Neural progenitor cell (in vitro differentiated cells): ENCODE measurements at regions not wholly inside any gene's neighbourhood (a gene's known extent, or its start where the extent isn't known, plus 50 kb on each side); places are given as distances from the start of the nearest gene placed in this dataset.

ENCODE experiments used
- DNase-seq: peaks from one replicate; pipeline ENCODE4 v3.0.0-alpha.2; 2016; ENCODE audit warnings: low spot score
- H2AFZ ChIP-seq: fragments of 200-600 bp; sonication (generic); replicated peaks from 2 replicates; pipeline ENCODE4 v1.6.1; 2016; ENCODE audit warnings: antibody characterized with exemption
- H3F3A ChIP-seq: fragments of 200-600 bp; sonication (generic); 2 replicates; pipeline ENCODE4 v1.6.1; 2016; ENCODE audit warnings: antibody characterized with exemption, low read depth
- H3K27ac ChIP-seq: fragments of 200-600 bp; sonication (generic); 2 replicates; pipeline ENCODE4 v1.5.1; 2016; ENCODE audit warnings: mild to moderate bottlenecking
- H3K27me3 ChIP-seq: fragments of 200-600 bp; sonication (generic); 2 replicates; pipeline ENCODE4 v1.6.1; 2016; ENCODE audit warnings: mild to moderate bottlenecking, moderate library complexity
- H3K36me3 ChIP-seq: fragments of 200-600 bp; sonication (generic); 2 replicates; pipeline ENCODE4 v1.5.1; 2016
- H3K4me1 ChIP-seq: fragments of 200-600 bp; sonication (generic); 2 replicates; pipeline ENCODE4 v1.6.1; 2016; ENCODE audit warnings: mixed run types
- H3K4me2 ChIP-seq: fragments of 200-600 bp; sonication (generic); 2 replicates; pipeline ENCODE4 v1.6.1; 2016
- H3K4me3 ChIP-seq: fragments of 200-600 bp; sonication (generic); 2 replicates; pipeline ENCODE4 v1.5.1; 2016
- H3K79me2 ChIP-seq: fragments of 200-600 bp; sonication (generic); 2 replicates; pipeline ENCODE4 v1.6.1; 2016; ENCODE audit warnings: low read depth
- H3K9ac ChIP-seq: fragments of 200-600 bp; sonication (generic); 2 replicates; pipeline ENCODE4 v1.6.1; 2016
- H3K9me3 ChIP-seq: fragments of 200-600 bp; sonication (generic); 2 replicates; pipeline ENCODE4 v1.5.1; 2016; ENCODE audit warnings: low read depth
- H4K20me1 ChIP-seq: fragments of 200-600 bp; sonication (generic); 2 replicates; pipeline ENCODE4 v1.6.1; 2016; ENCODE audit warnings: low read depth
- H3K27ac Mint-ChIP-seq: 3 replicates; pipeline ENCODE4 v1.8.0; 2021; ENCODE audit warnings: mixed read lengths
- H3K27me3 Mint-ChIP-seq: 2 replicates; pipeline ENCODE4 v1.8.0; 2022; ENCODE audit warnings: low read depth, mild to moderate bottlenecking, inconsistent platforms, moderate library complexity, mixed read lengths; ENCODE audit not compliant: insufficient read depth
- H3K36me3 Mint-ChIP-seq: 3 replicates; pipeline ENCODE4 v1.8.0; 2021; ENCODE audit warnings: mixed read lengths
- H3K4me1 Mint-ChIP-seq: 3 replicates; pipeline ENCODE4 v1.8.0; 2021; ENCODE audit warnings: mixed read lengths
- H3K4me3 Mint-ChIP-seq: 3 replicates; pipeline ENCODE4 v1.8.0; 2021; ENCODE audit warnings: mild to moderate bottlenecking, moderate library complexity, mixed read lengths
- H3K9me3 Mint-ChIP-seq: 3 replicates; pipeline ENCODE4 v1.8.0; 2020; ENCODE audit warnings: mixed read lengths
- CTCF ChIP-seq: fragments of 200-600 bp; sonication (generic); IDR thresholded peaks from 2 replicates; pipeline ENCODE4 v1.5.1; 2017; ENCODE audit warnings: antibody characterized with exemption, mild to moderate bottlenecking
- EZH2 ChIP-seq: fragments of 200-600 bp; sonication (generic); IDR thresholded peaks from 2 replicates; pipeline ENCODE4 v1.6.1; 2017; ENCODE audit warnings: antibody characterized with exemption, mild to moderate bottlenecking, moderate library complexity
- EZH2phosphoT487 ChIP-seq: fragments of 200-600 bp; sonication (generic); IDR thresholded peaks from 2 replicates; pipeline ENCODE4 v1.6.1; 2017; ENCODE audit warnings: antibody characterized with exemption

- H3F3A ChIP-seq: no peaks in the 10 kb centered on the region
- H3K27me3 ChIP-seq: no peaks in the 10 kb centered on the region
- no peak overlapping the region for H3K4me3 ChIP-seq
- H4K20me1 ChIP-seq: no peaks in the 10 kb centered on the region
- H3K27ac ChIP-seq: no peak overlapping the region
- Mint-ChIP-seq H3K9me3 (no peaks in the 10 kb centered on the region), H3K4me3 (no peak overlapping the region), H3K27me3 (no peaks in the 10 kb centered on the region), H3K27ac (no peak overlapping the region), H3K36me3 (no peaks in the 10 kb centered on the region), H3K4me1 (peaks cover 25% of the 10 kb centered on the region)
- H3K36me3 ChIP-seq: no peaks in the 10 kb centered on the region
- H3K9me3 ChIP-seq: no peaks in the 10 kb centered on the region
- H2AFZ ChIP-seq: no peak overlapping the region
- H3K79me2 ChIP-seq: no peaks in the 10 kb centered on the region
- H3K4me1 ChIP-seq: peaks cover 17% of the 10 kb centered on the region
- H3K9ac ChIP-seq: no peak overlapping the region
- TF ChIP-seq EZH2phosphoT487: no peak
- H3K4me2 ChIP-seq: no peak overlapping the region
- DNase-seq: no peak
These were observed 182.9 kb upstream of the FGGY start for GRCh38 chr1:59113876-59114457.

- no peak overlapping the region for H3K27ac ChIP-seq
- Mint-ChIP-seq H3K27me3 (no peaks in the 10 kb centered on the region), H3K36me3 (no peaks in the 10 kb centered on the region), H3K4me3 (no peak overlapping the region), H3K4me1 (peaks cover 25% of the 10 kb centered on the region), H3K9me3 (no peaks in the 10 kb centered on the region), H3K27ac (no peak overlapping the region)
- peak overlapping the region; percentile 23 for H2AFZ ChIP-seq
- H4K20me1 ChIP-seq: no peaks in the 10 kb centered on the region
- H3K79me2 ChIP-seq: no peaks in the 10 kb centered on the region
- no peak overlapping the region for H3K4me3 ChIP-seq
- H3K27me3 ChIP-seq: no peaks in the 10 kb centered on the region
- H3K9ac ChIP-seq: no peak overlapping the region
- no peaks in the 10 kb centered on the region for H3K36me3 ChIP-seq
- no peak for DNase-seq
- H3K4me1 ChIP-seq: peaks cover 9% of the 10 kb centered on the region
- TF ChIP-seq EZH2: no peak
- no peak for TF ChIP-seq CTCF
- TF ChIP-seq EZH2phosphoT487: no peak
- H3K4me2 ChIP-seq: no peak overlapping the region
- no peaks in the 10 kb centered on the region for H3F3A ChIP-seq
- no peaks in the 10 kb centered on the region for H3K9me3 ChIP-seq
These were observed 181.0 kb upstream of the FGGY start for GRCh38 chr1:59115865-59116264.

GRCh38 chr1:59116920-59117542, 179.9 kb upstream of the FGGY start:
- H3K27me3 Mint-ChIP-seq: no peaks in the 10 kb centered on the region
- Histone ChIP-seq H3K27me3 (no peaks in the 10 kb centered on the region), H2AFZ (peak overlapping the region; percentile 23), H3K27ac (no peak overlapping the region), H3K36me3 (no peaks in the 10 kb centered on the region), H3K4me2 (peak overlapping the region; percentile 9), H3K9me3 (no peaks in the 10 kb centered on the region), H4K20me1 (no peaks in the 10 kb centered on the region), H3K9ac (no peak overlapping the region), H3K79me2 (no peaks in the 10 kb centered on the region), H3F3A (no peaks in the 10 kb centered on the region), H3K4me1 (peaks cover 9% of the 10 kb centered on the region), H3K4me3 (no peak overlapping the region)
- H3K27ac Mint-ChIP-seq: peak overlapping the region; percentile 67
- no peak overlapping the region for H3K4me3 Mint-ChIP-seq
- TF ChIP-seq EZH2: no peak
- no peak for TF ChIP-seq CTCF
- TF ChIP-seq EZH2phosphoT487: no peak
- H3K36me3 Mint-ChIP-seq: no peaks in the 10 kb centered on the region
- H3K4me1 Mint-ChIP-seq: peaks cover 25% of the 10 kb centered on the region
- peak; percentile 66 for DNase-seq
- no peaks in the 10 kb centered on the region for H3K9me3 Mint-ChIP-seq

- DNase-seq: no peak
- no peak overlapping the region for H3K9ac ChIP-seq
- no peaks in the 10 kb centered on the region for H3K36me3 ChIP-seq
- no peak overlapping the region for H3K27ac Mint-ChIP-seq
- H3K27me3 ChIP-seq: no peaks in the 10 kb centered on the region
- H3K4me2 ChIP-seq: no peak overlapping the region
- no peaks in the 10 kb centered on the region for H3K9me3 Mint-ChIP-seq
- H3F3A ChIP-seq: no peaks in the 10 kb centered on the region
- H2AFZ ChIP-seq: no peak overlapping the region
- H3K27ac ChIP-seq: no peak overlapping the region
- H4K20me1 ChIP-seq: no peaks in the 10 kb centered on the region
- no peaks in the 10 kb centered on the region for H3K9me3 ChIP-seq
- TF ChIP-seq CTCF (no peak), EZH2 (no peak), EZH2phosphoT487 (no peak)
- H3K4me3 ChIP-seq: no peak overlapping the region
- no peaks in the 10 kb centered on the region for H3K4me1 Mint-ChIP-seq
- H3K27me3 Mint-ChIP-seq: no peaks in the 10 kb centered on the region
- no peaks in the 10 kb centered on the region for H3K4me1 ChIP-seq
- no peaks in the 10 kb centered on the region for H3K36me3 Mint-ChIP-seq
- no peak overlapping the region for H3K4me3 Mint-ChIP-seq
- H3K79me2 ChIP-seq: no peaks in the 10 kb centered on the region
These were observed 174.4 kb upstream of the FGGY start for GRCh38 chr1:59122527-59122926.
